GM12878 (cell line): ENCODE measurements at regions not wholly inside any gene's neighbourhood (a gene's known extent, or its start where the extent isn't known, plus 50 kb on each side); places are given as distances from the start of the nearest gene placed in this dataset.

Source experiments
- ATAC-seq: fragments of 200-7000 bp; cut with Tn5 transposase; 3 replicates; pipeline ENCODE4 v1.9.1; 2020; ENCODE audit warnings: mild to moderate bottlenecking, moderate library complexity
- BruUV-seq: library from RNA; stranded (reverse); fragments of 400-500 nt; replicated peaks from 2 replicates; lab custom pipeline; 2021; lab: Mats Ljungman, UMichigan
- CTCF ChIA-PET: fragments of 300-600 bp; sonication (Branson Sonifier 250); formaldehyde crosslinking; extraction: SDS; loops from one replicate; lab custom pipeline; 2021; ENCODE audit warnings: inconsistent platforms; lab: Yijun Ruan, JAX
- POLR2A ChIA-PET: fragments of 350-600 bp; formaldehyde crosslinking; extraction: SDS; loops from one replicate; lab custom pipeline; 2021; ENCODE audit warnings: inconsistent platforms; lab: Charles Lee
- RAD21 ChIA-PET: fragments of 300-600 bp; sonication (Branson Sonifier 250); formaldehyde crosslinking; loops from one replicate; lab custom pipeline; 2023; ENCODE audit warnings: antibody characterized with exemption; ENCODE audit not compliant: unreplicated experiment; lab: Charles Lee
- SMC1A ChIA-PET: fragments of 300-600 bp; sonication (Branson Sonifier 250); formaldehyde crosslinking; loops from one replicate; lab custom pipeline; 2023; ENCODE audit not compliant: unreplicated experiment, uncharacterized antibody; lab: Charles Lee
- DNase-seq: peaks from one replicate; pipeline ENCODE4 v3.0.0-alpha.2; 2011; ENCODE audit warnings: low read depth, low spot score
- FAIRE-seq: peaks from 3 replicates; lab custom pipeline; 2011; peaks lifted over from hg19 to GRCh38; lab: Jason Lieb, UNC
- H2AFZ ChIP-seq: 2 replicates; pipeline ENCODE4 v1.6.0; 2011; ENCODE audit warnings: low read depth, low read length, control low read depth; ENCODE audit not compliant: control insufficient read depth
- H3K27ac ChIP-seq: 2 replicates; pipeline ENCODE4 v1.5.1; 2011; ENCODE audit warnings: control low read depth; ENCODE audit not compliant: control insufficient read depth, insufficient read depth
- H3K27me3 ChIP-seq, 2 experiments: replicated peaks in 1 of 2; 2 replicates each; pipeline versions ENCODE4 v1.6.0 to v1.6.1; 2011; ENCODE audit warnings: low read length in 1 of 2; ENCODE audit not compliant: control insufficient read depth in 2 of 2, insufficient read depth in 2 of 2
- H3K36me3 ChIP-seq, 2 experiments: 2 replicates each; pipeline ENCODE4 v1.5.1; 2011; ENCODE audit warnings: low read length in 1 of 2; ENCODE audit not compliant: control insufficient read depth in 2 of 2, insufficient read depth in 2 of 2
- H3K4me1 ChIP-seq: 2 replicates; pipeline ENCODE4 v1.6.1; 2011; ENCODE audit warnings: mild to moderate bottlenecking, low read length, moderate library complexity, mixed read lengths; ENCODE audit not compliant: control insufficient read depth, insufficient read depth
- H3K4me2 ChIP-seq: 2 replicates; pipeline ENCODE4 v1.6.0; 2011; ENCODE audit warnings: control low read depth; ENCODE audit not compliant: control insufficient read depth, insufficient read depth
- H3K4me3 ChIP-seq: fragments of 200-600 bp; sonication (generic); 2 replicates; pipeline ENCODE4 v1.5.1; 2016
- H3K79me2 ChIP-seq: 2 replicates; pipeline ENCODE4 v1.6.0; 2011; ENCODE audit warnings: low read length; ENCODE audit not compliant: control insufficient read depth, insufficient read depth
- H3K9ac ChIP-seq: 2 replicates; pipeline ENCODE4 v1.8.0; 2011; ENCODE audit warnings: low read length, control low read depth, mixed read lengths; ENCODE audit not compliant: control insufficient read depth, insufficient read depth
- H3K9me3 ChIP-seq: replicated peaks from 3 replicates; pipeline ENCODE4 v1.5.1; 2011; ENCODE audit warnings: mild to moderate bottlenecking, low read length; ENCODE audit not compliant: control insufficient read depth, insufficient read depth
- H4K20me1 ChIP-seq: 2 replicates; pipeline ENCODE4 v1.6.0; 2011; ENCODE audit not compliant: control insufficient read depth, insufficient read depth
- CBX3 ChIP-seq: fragments of 200-600 bp; sonication (generic); IDR thresholded peaks from 2 replicates; pipeline ENCODE4 v1.6.1; 2016; ENCODE audit warnings: low read depth, borderline replicate concordance
- CEBPB ChIP-seq, 2 experiments: fragments of 150-350 bp in 1 of 2; IDR thresholded peaks; 2 replicates each; pipeline ENCODE4 v1.6.1; 2012 to 2014; ENCODE audit warnings: low read depth in 2 of 2, low read length in 2 of 2, borderline replicate concordance in 1 of 2, inconsistent platforms in 1 of 2
- CREB1 ChIP-seq: IDR thresholded peaks from 2 replicates; pipeline ENCODE4 v1.6.1; 2012; ENCODE audit warnings: low read depth, mild to moderate bottlenecking, inconsistent platforms
- ELK1 ChIP-seq: IDR thresholded peaks from 2 replicates; pipeline ENCODE4 v1.6.1; 2012; ENCODE audit warnings: low read depth, low read length, improper control_type of control experiment
- GABPA ChIP-seq: IDR thresholded peaks from 2 replicates; pipeline ENCODE4 v1.6.1; 2014; ENCODE audit warnings: antibody characterized with exemption, low read depth, mild to moderate bottlenecking, inconsistent platforms
- HCFC1 ChIP-seq: fragments of 150-350 bp; IDR thresholded peaks from 2 replicates; pipeline ENCODE4 v1.6.1; 2014; ENCODE audit warnings: low read length
- NR2C2 ChIP-seq: IDR thresholded peaks from 2 replicates; pipeline ENCODE4 v1.6.1; 2011; ENCODE audit warnings: borderline replicate concordance, low read depth; ENCODE audit not compliant: control insufficient read depth, insufficient read length
- PAX8 ChIP-seq: fragments of 450-650 bp; IDR thresholded peaks from 2 replicates; pipeline ENCODE4 v1.6.1; 2017; ENCODE audit warnings: mild to moderate bottlenecking, moderate library complexity
- SIX5 ChIP-seq: IDR thresholded peaks from 2 replicates; pipeline ENCODE4 v1.6.1; 2011; ENCODE audit warnings: mild to moderate bottlenecking, low read depth, low read length, moderate library complexity; ENCODE audit not compliant: severe bottlenecking
- SREBF2 ChIP-seq: IDR thresholded peaks from 2 replicates; pipeline ENCODE4 v1.6.1; 2012; ENCODE audit warnings: mild to moderate bottlenecking, low read length
- TCF3 ChIP-seq: IDR thresholded peaks from 2 replicates; pipeline ENCODE4 v1.6.1; 2012; ENCODE audit warnings: low read depth, mild to moderate bottlenecking, low read length, borderline replicate concordance; ENCODE audit not compliant: insufficient read depth
- TCF7 ChIP-seq: IDR thresholded peaks from 2 replicates; pipeline ENCODE4 v1.6.1; 2014; ENCODE audit warnings: antibody characterized with exemption, borderline replicate concordance
- USF1 ChIP-seq: IDR thresholded peaks from 2 replicates; pipeline ENCODE4 v1.6.1; 2011; ENCODE audit warnings: borderline replicate concordance, low read depth, mild to moderate bottlenecking, moderate library complexity, mixed read lengths, low read length; ENCODE audit not compliant: insufficient read depth; ENCODE audit errors: extremely low read length
- ZBTB33 ChIP-seq: fragments of 450-650 bp; IDR thresholded peaks from 2 replicates; pipeline ENCODE4 v1.6.1; 2017; ENCODE audit warnings: mild to moderate bottlenecking
- ZNF217 ChIP-seq: fragments of 450-650 bp; IDR thresholded peaks from 2 replicates; pipeline ENCODE4 v1.6.1; 2017; ENCODE audit warnings: antibody characterized with exemption, mild to moderate bottlenecking
- WGBS: methylation state at CpG from one replicate; pipeline ENCODE4 v1.1.6; 2016; ENCODE audit warnings: low lambda C conversion rate; ENCODE audit not compliant: insufficient replicate concordance, insufficient coverage; ENCODE audit errors: missing lambda C conversion rate; 5-methylcytosine and 5-hydroxymethylcytosine counted together
- in situ Hi-C: fragments of 300-500 bp; cut with MboI; formaldehyde crosslinking; loops from 9 replicates; pipeline ENCODE4 v1.14.3; 2018; ENCODE audit warnings: mixed read lengths
- intact Hi-C: fragments of 100-400 bp; cut with micrococcal nuclease; formaldehyde crosslinking; loops from one replicate; pipeline ENCODE4 v1.14.2; 2022; ENCODE audit not compliant: unreplicated experiment

GRCh38 chr6:168909288-168909687 is 344.4 kb downstream of the THBS2 start:
- no peak overlapping the region for H3K9ac ChIP-seq
- DNase-seq (no peak), FAIRE-seq (no peak), ATAC-seq (no peak)
- H3K9me3 ChIP-seq, result no peaks in the 10 kb centered on the region; the same call in 2 of the 3 replicates
- CTCF ChIA-PET, result no interaction called here
- RAD21 ChIA-PET, result no interaction called here
- TF ChIP-seq ZNF217 (no peak), TCF7 (no peak), HCFC1 (no peak), PAX8 (no peak), SIX5 (no peak), ELK1 (no peak), NR2C2 (no peak), TCF3 (no peak), USF1 (no peak), CEBPB (IDR thresholded peaks at IDR 0.05; ENCODE audit: borderline replicate concordance in 1 of 2, low read depth in 2 of 2, low read length in 2 of 2) (no peak), CREB1 (no peak), CBX3 (no peak), ZBTB33 (no peak), GABPA (no peak), SREBF2 (no peak)
- WGBS, result 87% methylated on average over 10 of the region's 10 CpGs
- no peak overlapping the region for H2AFZ ChIP-seq
- SMC1A ChIA-PET, result no interaction called here
- H3K4me1 ChIP-seq, result no peaks in the 10 kb centered on the region
- no peaks in the 10 kb centered on the region for H3K79me2 ChIP-seq
- H3K4me2 ChIP-seq, result no peak overlapping the region
- H3K27me3 ChIP-seq, result no peaks in the 10 kb centered on the region
- no peaks in the 10 kb centered on the region for H3K36me3 ChIP-seq
- POLR2A ChIA-PET, result no interaction called here
- in situ Hi-C loops (no loop called here), intact Hi-C loops (no loop called here)
- H3K27ac ChIP-seq, result no peak overlapping the region
- BruUV-seq, result no TSS peak
- H3K4me3 ChIP-seq, result no peak overlapping the region
- no peaks in the 10 kb centered on the region; the same call in 1 of the 2 replicates for H4K20me1 ChIP-seq
